NB4 (cell line): ENCODE measurements at regions not wholly inside any gene's neighbourhood (a gene's known extent, or its start where the extent isn't known, plus 50 kb on each side); places are given as distances from the start of the nearest gene placed in this dataset.

Experiments used
- MAX ChIP-seq: IDR thresholded peaks from 2 replicates; pipeline ENCODE4 v1.6.1; 2011; ENCODE audit warnings: low read depth, low read length
- MYC ChIP-seq: IDR thresholded peaks from 2 replicates; pipeline ENCODE4 v1.6.1; 2011; ENCODE audit warnings: low read depth, low read length
- POLR2A ChIP-seq: IDR thresholded peaks from 2 replicates; pipeline ENCODE4 v1.6.1; 2011; ENCODE audit warnings: mild to moderate bottlenecking; ENCODE audit not compliant: insufficient read length; ENCODE audit errors: extremely low read depth
- TF ChIP-seq, protein P1 (sequence below): IDR thresholded peaks from one replicate; pipeline ENCODE4 v1.5.1; 2012; ENCODE audit warnings: low read depth, low read length

GRCh38 chr12:76178452-76178851 is 94.0 kb upstream of the NAP1L1 start:
- TF ChIP-seq MAX (no peak), POLR2A (no peak), MYC (no peak)
- TF ChIP-seq, protein P1, sequence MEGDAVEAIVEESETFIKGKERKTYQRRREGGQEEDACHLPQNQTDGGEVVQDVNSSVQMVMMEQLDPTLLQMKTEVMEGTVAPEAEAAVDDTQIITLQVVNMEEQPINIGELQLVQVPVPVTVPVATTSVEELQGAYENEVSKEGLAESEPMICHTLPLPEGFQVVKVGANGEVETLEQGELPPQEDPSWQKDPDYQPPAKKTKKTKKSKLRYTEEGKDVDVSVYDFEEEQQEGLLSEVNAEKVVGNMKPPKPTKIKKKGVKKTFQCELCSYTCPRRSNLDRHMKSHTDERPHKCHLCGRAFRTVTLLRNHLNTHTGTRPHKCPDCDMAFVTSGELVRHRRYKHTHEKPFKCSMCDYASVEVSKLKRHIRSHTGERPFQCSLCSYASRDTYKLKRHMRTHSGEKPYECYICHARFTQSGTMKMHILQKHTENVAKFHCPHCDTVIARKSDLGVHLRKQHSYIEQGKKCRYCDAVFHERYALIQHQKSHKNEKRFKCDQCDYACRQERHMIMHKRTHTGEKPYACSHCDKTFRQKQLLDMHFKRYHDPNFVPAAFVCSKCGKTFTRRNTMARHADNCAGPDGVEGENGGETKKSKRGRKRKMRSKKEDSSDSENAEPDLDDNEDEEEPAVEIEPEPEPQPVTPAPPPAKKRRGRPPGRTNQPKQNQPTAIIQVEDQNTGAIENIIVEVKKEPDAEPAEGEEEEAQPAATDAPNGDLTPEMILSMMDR, result no peak
